HG02571 (cell line): ENCODE measurements at regions not wholly inside any gene's neighbourhood (a gene's known extent, or its start where the extent isn't known, plus 50 kb on each side); places are given as distances from the start of the nearest gene placed in this dataset.
"Not testable (repeated sequence)": the region's sequence is repeated elsewhere in the genome, so short reads cannot be mapped to it uniquely, and the experiment has no call there.

Experiments
- ATAC-seq: cut with Tn5 transposase; IDR thresholded peaks from one replicate; pipeline ENCODE4 v1.9.1; 2021; ENCODE audit warnings: mild to moderate bottlenecking, moderate library complexity; ENCODE audit not compliant: unreplicated experiment

GRCh38 chr4:151866592-151866918, 105.7 kb upstream of the GATB start:
- ATAC-seq, result no peak

- ATAC-seq, result no peak
These were observed 105.2 kb upstream of the GATB start for GRCh38 chr4:151865744-151866591.

- ATAC-seq, result no peak
These were observed 104.5 kb upstream of the GATB start for GRCh38 chr4:151865312-151865711.

- ATAC-seq, result no peak
These were observed 103.3 kb upstream of the GATB start for GRCh38 chr4:151864068-151864467.

GRCh38 chr4:151862766-151863165, 102.0 kb upstream of the GATB start:
- ATAC-seq, result no peak

- no peak for ATAC-seq
These were observed 99.8 kb upstream of the GATB start for GRCh38 chr4:151860561-151861093.

- ATAC-seq, result no peak
These were observed 98.8 kb upstream of the GATB start for GRCh38 chr4:151859641-151860040.

GRCh38 chr4:151858356-151858755, 97.5 kb upstream of the GATB start:
- no peak for ATAC-seq

GRCh38 chr4:151857368-151857767, 96.6 kb upstream of the GATB start:
- no peak for ATAC-seq

- ATAC-seq, result no peak
These were observed 94.9 kb upstream of the GATB start for GRCh38 chr4:151855747-151856146.

GRCh38 chr4:151854731-151855130, 93.9 kb upstream of the GATB start:
- no peak for ATAC-seq

- ATAC-seq, result no peak
These were observed 92.2 kb upstream of the GATB start for GRCh38 chr4:151853034-151853433.

- ATAC-seq, result no peak
These were observed 91.4 kb upstream of the GATB start for GRCh38 chr4:151852202-151852601.

- ATAC-seq, result no peak
These were observed 90.5 kb upstream of the GATB start for GRCh38 chr4:151851354-151851753.

GRCh38 chr4:151850791-151851213, 90.0 kb upstream of the GATB start:
- no peak for ATAC-seq

GRCh38 chr4:151845551-151845950, 84.7 kb upstream of the GATB start:
- not testable (repeated sequence) for ATAC-seq

- no peak for ATAC-seq
These were observed 81.7 kb upstream of the GATB start for GRCh38 chr4:151842430-151843079.

GRCh38 chr4:151841107-151841506, 80.3 kb upstream of the GATB start:
- no peak for ATAC-seq

GRCh38 chr4:151835467-151835866, 74.7 kb upstream of the GATB start:
- no peak for ATAC-seq

- ATAC-seq, result no peak
These were observed 72.4 kb upstream of the GATB start for GRCh38 chr4:151833174-151833573.

GRCh38 chr4:151831526-151831925, 70.7 kb upstream of the GATB start:
- ATAC-seq, result no peak

- ATAC-seq, result no peak
These were observed 69.4 kb upstream of the GATB start for GRCh38 chr4:151830168-151830567.
